Peyer's patch (tissue), 4 donors: ENCODE measurements at regions not wholly inside any gene's neighbourhood (a gene's known extent, or its start where the extent isn't known, plus 50 kb on each side); places are given as distances from the start of the nearest gene placed in this dataset.

ENCODE experiments used
- CTCF ChIP-seq, 6 experiments: fragments of 450-650 bp in 4 of 6; fragments of 200-600 bp in 2 of 6; sonication (generic) in 1 of 6; IDR thresholded peaks; one replicate each; pipeline ENCODE4 v1.5.1; 2017 to 2019; ENCODE audit warnings: antibody characterized with exemption in 6 of 6, mild to moderate bottlenecking in 3 of 6, moderate library complexity in 1 of 6
- POLR2A ChIP-seq, 2 donors: fragments of 450-650 bp; IDR thresholded peaks; one replicate each; pipeline ENCODE4 v1.5.1; 2017; ENCODE audit warnings: antibody characterized with exemption in 2 of 2, mild to moderate bottlenecking in 2 of 2, moderate library complexity in 2 of 2

- TF ChIP-seq POLR2A (IDR thresholded peaks at IDR 0.05) (no peak), CTCF (IDR thresholded peaks at IDR 0.05) (no peak)
These were observed 209.8 kb upstream of the NOCT start for GRCh38 chr4:138805736-138806135.
